ENCODE measurements at regions not wholly inside any gene's neighbourhood (a gene's known extent, or its start where the extent isn't known, plus 50 kb on each side); places are given as distances from the start of the nearest gene placed in this dataset.

GRCh38 chr5:6159832-6160430, 218.4 kb downstream of the MED10 start:
- no peak for DNase-seq

- no peak for DNase-seq
These were observed 219.1 kb downstream of the MED10 start for GRCh38 chr5:6158974-6159831.

GRCh38 chr5:6154216-6154615, 224.1 kb downstream of the MED10 start:
- no peak for DNase-seq

- no peak for DNase-seq
These were observed 232.1 kb downstream of the MED10 start for GRCh38 chr5:6146271-6146670.

GRCh38 chr5:6145616-6146237, 232.6 kb downstream of the MED10 start:
- no peak for DNase-seq

GRCh38 chr5:6143523-6143922, 234.8 kb downstream of the MED10 start:
- DNase-seq = no peak

GRCh38 chr5:6142353-6142752, 236.0 kb downstream of the MED10 start:
- DNase-seq = no peak

GRCh38 chr5:6140219-6140618, 238.1 kb downstream of the MED10 start:
- DNase-seq = no peak

- DNase-seq = no peak
These were observed 242.4 kb downstream of the MED10 start for GRCh38 chr5:6135977-6136376.

GRCh38 chr5:6134281-6134680, 244.1 kb downstream of the MED10 start:
- no peak for DNase-seq

GRCh38 chr5:6125781-6126180, 252.6 kb downstream of the MED10 start:
- no peak for DNase-seq

GRCh38 chr5:6118691-6119090, 259.7 kb downstream of the MED10 start:
- DNase-seq = no peak

- no peak for DNase-seq
These were observed 261.1 kb downstream of the MED10 start for GRCh38 chr5:6117212-6117611.

- DNase-seq = no peak
These were observed 262.5 kb downstream of the MED10 start for GRCh38 chr5:6115852-6116251.

- DNase-seq = no peak
These were observed 265.8 kb downstream of the MED10 start for GRCh38 chr5:6112538-6112937.

- DNase-seq = no peak
These were observed 266.2 kb downstream of the MED10 start for GRCh38 chr5:6112125-6112524.

- DNase-seq = no peak
These were observed 267.2 kb downstream of the MED10 start for GRCh38 chr5:6111131-6111530.

- DNase-seq = no peak
These were observed 267.8 kb downstream of the MED10 start for GRCh38 chr5:6110441-6111005.

GRCh38 chr5:6108981-6109825, 269.1 kb downstream of the MED10 start:
- no peak for DNase-seq

- no peak for DNase-seq
These were observed 269.9 kb downstream of the MED10 start for GRCh38 chr5:6108540-6108848.

GRCh38 chr5:6107675-6108539, 270.4 kb downstream of the MED10 start:
- no peak for DNase-seq

- DNase-seq = no peak
These were observed 271.6 kb downstream of the MED10 start for GRCh38 chr5:6106756-6107155.

Measured in islet precursor cell (in vitro differentiated cells).